ENCODE measurements at regions not wholly inside any gene's neighbourhood (a gene's known extent, or its start where the extent isn't known, plus 50 kb on each side); places are given as distances from the start of the nearest gene placed in this dataset.

DNA sequence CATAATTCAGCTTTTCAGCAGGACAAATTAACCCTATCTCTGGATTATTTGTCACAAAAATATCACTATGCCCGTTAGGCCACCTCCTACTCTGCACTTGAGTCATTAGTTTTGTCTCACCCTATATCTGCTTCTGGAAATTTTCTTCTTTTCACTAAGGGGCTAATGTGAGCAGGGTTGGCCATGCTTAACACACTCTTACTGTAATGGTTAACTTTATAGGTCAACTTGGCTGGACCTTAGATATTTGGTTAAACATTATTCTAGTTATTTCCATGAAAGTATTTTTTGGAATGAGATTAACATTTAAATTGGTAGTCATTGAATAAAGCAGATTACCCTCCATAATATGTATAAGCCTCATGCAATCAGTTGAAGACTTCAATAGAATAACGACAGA is 394.6 kb upstream of the PTCHD4 start:
- TF ChIP-seq, protein P1, sequence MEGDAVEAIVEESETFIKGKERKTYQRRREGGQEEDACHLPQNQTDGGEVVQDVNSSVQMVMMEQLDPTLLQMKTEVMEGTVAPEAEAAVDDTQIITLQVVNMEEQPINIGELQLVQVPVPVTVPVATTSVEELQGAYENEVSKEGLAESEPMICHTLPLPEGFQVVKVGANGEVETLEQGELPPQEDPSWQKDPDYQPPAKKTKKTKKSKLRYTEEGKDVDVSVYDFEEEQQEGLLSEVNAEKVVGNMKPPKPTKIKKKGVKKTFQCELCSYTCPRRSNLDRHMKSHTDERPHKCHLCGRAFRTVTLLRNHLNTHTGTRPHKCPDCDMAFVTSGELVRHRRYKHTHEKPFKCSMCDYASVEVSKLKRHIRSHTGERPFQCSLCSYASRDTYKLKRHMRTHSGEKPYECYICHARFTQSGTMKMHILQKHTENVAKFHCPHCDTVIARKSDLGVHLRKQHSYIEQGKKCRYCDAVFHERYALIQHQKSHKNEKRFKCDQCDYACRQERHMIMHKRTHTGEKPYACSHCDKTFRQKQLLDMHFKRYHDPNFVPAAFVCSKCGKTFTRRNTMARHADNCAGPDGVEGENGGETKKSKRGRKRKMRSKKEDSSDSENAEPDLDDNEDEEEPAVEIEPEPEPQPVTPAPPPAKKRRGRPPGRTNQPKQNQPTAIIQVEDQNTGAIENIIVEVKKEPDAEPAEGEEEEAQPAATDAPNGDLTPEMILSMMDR (IDR thresholded peaks at IDR 0.05; ENCODE audit: low read depth, low read length, missing input control): no peak
- no peak for TF ChIP-seq RAD21 (IDR thresholded peaks at IDR 0.05)
- TF ChIP-seq TAF1 (conservative IDR thresholded peaks at IDR 0.05): no peak
- TF ChIP-seq, protein P2, sequence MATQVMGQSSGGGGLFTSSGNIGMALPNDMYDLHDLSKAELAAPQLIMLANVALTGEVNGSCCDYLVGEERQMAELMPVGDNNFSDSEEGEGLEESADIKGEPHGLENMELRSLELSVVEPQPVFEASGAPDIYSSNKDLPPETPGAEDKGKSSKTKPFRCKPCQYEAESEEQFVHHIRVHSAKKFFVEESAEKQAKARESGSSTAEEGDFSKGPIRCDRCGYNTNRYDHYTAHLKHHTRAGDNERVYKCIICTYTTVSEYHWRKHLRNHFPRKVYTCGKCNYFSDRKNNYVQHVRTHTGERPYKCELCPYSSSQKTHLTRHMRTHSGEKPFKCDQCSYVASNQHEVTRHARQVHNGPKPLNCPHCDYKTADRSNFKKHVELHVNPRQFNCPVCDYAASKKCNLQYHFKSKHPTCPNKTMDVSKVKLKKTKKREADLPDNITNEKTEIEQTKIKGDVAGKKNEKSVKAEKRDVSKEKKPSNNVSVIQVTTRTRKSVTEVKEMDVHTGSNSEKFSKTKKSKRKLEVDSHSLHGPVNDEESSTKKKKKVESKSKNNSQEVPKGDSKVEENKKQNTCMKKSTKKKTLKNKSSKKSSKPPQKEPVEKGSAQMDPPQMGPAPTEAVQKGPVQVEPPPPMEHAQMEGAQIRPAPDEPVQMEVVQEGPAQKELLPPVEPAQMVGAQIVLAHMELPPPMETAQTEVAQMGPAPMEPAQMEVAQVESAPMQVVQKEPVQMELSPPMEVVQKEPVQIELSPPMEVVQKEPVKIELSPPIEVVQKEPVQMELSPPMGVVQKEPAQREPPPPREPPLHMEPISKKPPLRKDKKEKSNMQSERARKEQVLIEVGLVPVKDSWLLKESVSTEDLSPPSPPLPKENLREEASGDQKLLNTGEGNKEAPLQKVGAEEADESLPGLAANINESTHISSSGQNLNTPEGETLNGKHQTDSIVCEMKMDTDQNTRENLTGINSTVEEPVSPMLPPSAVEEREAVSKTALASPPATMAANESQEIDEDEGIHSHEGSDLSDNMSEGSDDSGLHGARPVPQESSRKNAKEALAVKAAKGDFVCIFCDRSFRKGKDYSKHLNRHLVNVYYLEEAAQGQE (IDR thresholded peaks at IDR 0.05): no peak
- TF ChIP-seq FOXA1 (IDR thresholded peaks at IDR 0.05): no peak
- no peak for TF ChIP-seq FOXA2 (IDR thresholded peaks at IDR 0.05)

All from liver (tissue), 3 donors.